Neural progenitor cell (in vitro differentiated cells): ENCODE measurements at regions not wholly inside any gene's neighbourhood (a gene's known extent, or its start where the extent isn't known, plus 50 kb on each side); places are given as distances from the start of the nearest gene placed in this dataset.

ENCODE experiments used
- DNase-seq: peaks from one replicate; pipeline ENCODE4 v3.0.0-alpha.2; 2016; ENCODE audit warnings: low spot score
- H2AFZ ChIP-seq: fragments of 200-600 bp; sonication (generic); replicated peaks from 2 replicates; pipeline ENCODE4 v1.6.1; 2016; ENCODE audit warnings: antibody characterized with exemption
- H3F3A ChIP-seq: fragments of 200-600 bp; sonication (generic); 2 replicates; pipeline ENCODE4 v1.6.1; 2016; ENCODE audit warnings: antibody characterized with exemption, low read depth
- H3K27ac ChIP-seq: fragments of 200-600 bp; sonication (generic); 2 replicates; pipeline ENCODE4 v1.5.1; 2016; ENCODE audit warnings: mild to moderate bottlenecking
- H3K27me3 ChIP-seq: fragments of 200-600 bp; sonication (generic); 2 replicates; pipeline ENCODE4 v1.6.1; 2016; ENCODE audit warnings: mild to moderate bottlenecking, moderate library complexity
- H3K36me3 ChIP-seq: fragments of 200-600 bp; sonication (generic); 2 replicates; pipeline ENCODE4 v1.5.1; 2016
- H3K4me1 ChIP-seq: fragments of 200-600 bp; sonication (generic); 2 replicates; pipeline ENCODE4 v1.6.1; 2016; ENCODE audit warnings: mixed run types
- H3K4me2 ChIP-seq: fragments of 200-600 bp; sonication (generic); 2 replicates; pipeline ENCODE4 v1.6.1; 2016
- H3K4me3 ChIP-seq: fragments of 200-600 bp; sonication (generic); 2 replicates; pipeline ENCODE4 v1.5.1; 2016
- H3K79me2 ChIP-seq: fragments of 200-600 bp; sonication (generic); 2 replicates; pipeline ENCODE4 v1.6.1; 2016; ENCODE audit warnings: low read depth
- H3K9ac ChIP-seq: fragments of 200-600 bp; sonication (generic); 2 replicates; pipeline ENCODE4 v1.6.1; 2016
- H3K9me3 ChIP-seq: fragments of 200-600 bp; sonication (generic); 2 replicates; pipeline ENCODE4 v1.5.1; 2016; ENCODE audit warnings: low read depth
- H4K20me1 ChIP-seq: fragments of 200-600 bp; sonication (generic); 2 replicates; pipeline ENCODE4 v1.6.1; 2016; ENCODE audit warnings: low read depth
- H3K27ac Mint-ChIP-seq: 3 replicates; pipeline ENCODE4 v1.8.0; 2021; ENCODE audit warnings: mixed read lengths
- H3K27me3 Mint-ChIP-seq: 2 replicates; pipeline ENCODE4 v1.8.0; 2022; ENCODE audit warnings: low read depth, mild to moderate bottlenecking, inconsistent platforms, moderate library complexity, mixed read lengths; ENCODE audit not compliant: insufficient read depth
- H3K36me3 Mint-ChIP-seq: 3 replicates; pipeline ENCODE4 v1.8.0; 2021; ENCODE audit warnings: mixed read lengths
- H3K4me1 Mint-ChIP-seq: 3 replicates; pipeline ENCODE4 v1.8.0; 2021; ENCODE audit warnings: mixed read lengths
- H3K4me3 Mint-ChIP-seq: 3 replicates; pipeline ENCODE4 v1.8.0; 2021; ENCODE audit warnings: mild to moderate bottlenecking, moderate library complexity, mixed read lengths
- H3K9me3 Mint-ChIP-seq: 3 replicates; pipeline ENCODE4 v1.8.0; 2020; ENCODE audit warnings: mixed read lengths
- EZH2 ChIP-seq: fragments of 200-600 bp; sonication (generic); IDR thresholded peaks from 2 replicates; pipeline ENCODE4 v1.6.1; 2017; ENCODE audit warnings: antibody characterized with exemption, mild to moderate bottlenecking, moderate library complexity
- EZH2phosphoT487 ChIP-seq: fragments of 200-600 bp; sonication (generic); IDR thresholded peaks from 2 replicates; pipeline ENCODE4 v1.6.1; 2017; ENCODE audit warnings: antibody characterized with exemption
- TF ChIP-seq, protein P1 (sequence below): fragments of 200-600 bp; sonication (generic); IDR thresholded peaks from 2 replicates; pipeline ENCODE4 v1.5.1; 2017; ENCODE audit warnings: antibody characterized with exemption, mild to moderate bottlenecking

DNA sequence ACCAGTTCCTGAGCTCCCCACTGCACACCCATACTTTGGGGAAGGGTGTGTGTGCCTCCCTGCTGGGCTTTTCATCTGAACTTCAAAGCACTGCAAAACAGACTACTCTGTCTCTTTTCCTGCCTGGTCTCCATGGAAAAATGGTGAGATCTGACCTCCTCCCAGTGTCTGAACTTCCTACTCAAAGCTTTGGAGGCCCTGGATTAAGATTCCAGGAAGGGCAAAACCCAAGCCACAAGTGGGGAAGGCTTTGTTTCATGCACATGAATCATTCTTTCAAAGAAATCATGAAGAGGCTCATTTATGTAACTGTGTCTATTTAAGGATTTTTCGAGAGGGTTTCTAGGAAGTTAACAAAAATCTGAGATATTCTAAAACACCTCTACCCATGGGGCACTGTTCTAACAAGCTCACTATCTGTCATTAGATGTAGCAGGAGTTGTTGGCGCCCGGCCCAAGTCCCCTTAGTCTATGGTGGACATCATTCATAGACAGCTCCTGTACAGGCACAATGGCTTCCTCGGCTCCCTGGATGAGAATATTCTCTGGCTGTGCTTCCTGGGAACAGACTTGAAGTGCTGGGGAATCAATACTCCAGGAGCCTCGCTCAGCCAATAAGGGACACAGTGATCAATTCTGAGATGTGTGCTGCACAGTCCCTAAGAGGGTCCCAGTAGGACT, 224.0 kb downstream of the KTN1 start:
- peaks cover 4% of the 10 kb centered on the region for H3F3A ChIP-seq
- Mint-ChIP-seq H3K36me3 (no peaks in the 10 kb centered on the region), H3K27ac (peak overlapping the region; percentile 87), H3K27me3 (peaks cover 9% of the 10 kb centered on the region), H3K4me3 (no peak overlapping the region), H3K4me1 (peaks cover 23% of the 10 kb centered on the region), H3K9me3 (peaks cover 6% of the 10 kb centered on the region)
- DNase-seq: no peak
- TF ChIP-seq EZH2phosphoT487 (no peak), EZH2 (no peak)
- TF ChIP-seq, protein P1, sequence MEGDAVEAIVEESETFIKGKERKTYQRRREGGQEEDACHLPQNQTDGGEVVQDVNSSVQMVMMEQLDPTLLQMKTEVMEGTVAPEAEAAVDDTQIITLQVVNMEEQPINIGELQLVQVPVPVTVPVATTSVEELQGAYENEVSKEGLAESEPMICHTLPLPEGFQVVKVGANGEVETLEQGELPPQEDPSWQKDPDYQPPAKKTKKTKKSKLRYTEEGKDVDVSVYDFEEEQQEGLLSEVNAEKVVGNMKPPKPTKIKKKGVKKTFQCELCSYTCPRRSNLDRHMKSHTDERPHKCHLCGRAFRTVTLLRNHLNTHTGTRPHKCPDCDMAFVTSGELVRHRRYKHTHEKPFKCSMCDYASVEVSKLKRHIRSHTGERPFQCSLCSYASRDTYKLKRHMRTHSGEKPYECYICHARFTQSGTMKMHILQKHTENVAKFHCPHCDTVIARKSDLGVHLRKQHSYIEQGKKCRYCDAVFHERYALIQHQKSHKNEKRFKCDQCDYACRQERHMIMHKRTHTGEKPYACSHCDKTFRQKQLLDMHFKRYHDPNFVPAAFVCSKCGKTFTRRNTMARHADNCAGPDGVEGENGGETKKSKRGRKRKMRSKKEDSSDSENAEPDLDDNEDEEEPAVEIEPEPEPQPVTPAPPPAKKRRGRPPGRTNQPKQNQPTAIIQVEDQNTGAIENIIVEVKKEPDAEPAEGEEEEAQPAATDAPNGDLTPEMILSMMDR: no peak
- H2AFZ ChIP-seq: no peak overlapping the region
- no peaks in the 10 kb centered on the region for H3K79me2 ChIP-seq
- H4K20me1 ChIP-seq: no peaks in the 10 kb centered on the region
- no peak overlapping the region for H3K9ac ChIP-seq
- no peak overlapping the region for H3K4me3 ChIP-seq
- H3K27me3 ChIP-seq: no peaks in the 10 kb centered on the region
- peaks cover 14% of the 10 kb centered on the region for H3K4me1 ChIP-seq
- no peaks in the 10 kb centered on the region for H3K36me3 ChIP-seq
- H3K9me3 ChIP-seq: no peaks in the 10 kb centered on the region
- no peak overlapping the region for H3K27ac ChIP-seq
- no peak overlapping the region for H3K4me2 ChIP-seq

DNA sequence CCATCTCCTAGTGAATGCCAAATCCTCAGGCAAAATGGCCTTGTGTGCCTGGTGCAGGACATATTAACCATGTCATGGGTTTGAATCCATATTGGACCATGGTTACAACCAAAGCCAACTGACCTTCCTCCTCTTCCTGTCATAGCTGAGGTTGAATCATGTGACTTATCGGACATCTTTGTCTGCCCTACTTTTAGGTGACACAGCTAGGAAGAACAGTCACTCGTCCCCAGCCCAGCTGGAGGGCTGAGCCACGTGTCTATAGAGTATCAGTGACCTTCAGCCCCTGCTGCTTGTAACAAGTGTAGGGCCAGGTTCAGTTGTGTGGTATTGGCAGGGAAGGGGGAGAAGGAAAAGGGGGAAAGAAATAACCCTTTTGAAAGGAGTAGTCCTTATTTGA, 225.2 kb downstream of the KTN1 start:
- Histone ChIP-seq H3K4me1 (peaks cover 4% of the 10 kb centered on the region), H4K20me1 (no peaks in the 10 kb centered on the region), H3F3A (peaks cover 3% of the 10 kb centered on the region), H3K9me3 (no peaks in the 10 kb centered on the region), H2AFZ (no peak overlapping the region), H3K9ac (no peak overlapping the region), H3K27me3 (no peaks in the 10 kb centered on the region), H3K79me2 (no peaks in the 10 kb centered on the region), H3K4me2 (no peak overlapping the region), H3K36me3 (no peaks in the 10 kb centered on the region), H3K4me3 (no peak overlapping the region), H3K27ac (no peak overlapping the region)
- H3K9me3 Mint-ChIP-seq: peaks cover 10% of the 10 kb centered on the region
- peaks cover 6% of the 10 kb centered on the region for H3K27me3 Mint-ChIP-seq
- TF ChIP-seq, protein P1: no peak
- TF ChIP-seq EZH2phosphoT487: no peak
- H3K4me1 Mint-ChIP-seq: peaks cover 17% of the 10 kb centered on the region
- H3K4me3 Mint-ChIP-seq: no peak overlapping the region
- H3K27ac Mint-ChIP-seq: no peak overlapping the region
- no peaks in the 10 kb centered on the region for H3K36me3 Mint-ChIP-seq
- no peak for DNase-seq

DNA sequence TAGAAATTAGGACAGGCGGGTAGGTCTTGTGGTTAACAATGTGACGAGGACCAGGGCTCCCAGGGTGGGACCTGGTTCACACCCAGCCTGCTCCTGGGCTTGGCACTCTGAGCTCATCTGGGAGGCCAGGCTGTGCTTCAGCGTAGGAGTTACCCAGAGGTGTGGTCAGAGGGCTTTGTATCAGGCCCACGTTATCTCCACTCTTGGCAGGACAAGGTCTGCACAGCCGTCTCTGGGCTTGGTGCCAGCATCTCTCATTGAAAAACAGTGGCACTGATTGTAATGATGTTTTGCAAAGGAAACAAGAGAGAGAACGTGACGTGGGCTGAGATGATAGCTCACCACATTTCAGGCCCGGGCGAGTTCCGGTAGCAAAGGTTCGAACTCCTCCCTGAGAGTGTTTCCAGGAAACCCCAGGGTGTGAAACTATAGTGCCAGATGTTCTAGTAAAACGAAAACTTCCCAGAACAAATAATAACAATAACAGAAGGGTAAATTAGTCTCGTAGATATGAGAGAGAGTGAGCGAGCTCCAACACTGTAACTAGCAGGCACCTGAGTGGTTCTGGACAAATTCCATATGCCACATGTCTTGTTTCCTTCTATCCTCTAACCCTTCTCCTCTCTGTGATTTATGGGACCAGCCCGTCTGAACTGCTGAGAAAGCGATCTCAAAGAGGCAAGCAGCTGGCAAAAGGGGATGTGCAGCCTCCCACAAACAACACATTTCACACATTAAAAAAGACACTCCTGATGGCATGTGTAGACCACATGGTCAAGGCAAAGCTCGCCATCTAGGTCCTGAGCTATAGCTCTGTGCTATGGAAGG, 227.3 kb downstream of the KTN1 start:
- H2AFZ ChIP-seq: no peak overlapping the region
- no peak overlapping the region for H3K4me3 Mint-ChIP-seq
- peaks cover 16% of the 10 kb centered on the region for H3K9me3 Mint-ChIP-seq
- peaks cover 6% of the 10 kb centered on the region for H3K27me3 Mint-ChIP-seq
- H3K27ac Mint-ChIP-seq: no peak overlapping the region
- H3K4me2 ChIP-seq: no peak overlapping the region
- H3K4me3 ChIP-seq: no peak overlapping the region
- no peaks in the 10 kb centered on the region for H3F3A ChIP-seq
- no peaks in the 10 kb centered on the region for H3K4me1 ChIP-seq
- peaks cover 16% of the 10 kb centered on the region for H3K4me1 Mint-ChIP-seq
- no peaks in the 10 kb centered on the region for H3K36me3 ChIP-seq
- H3K79me2 ChIP-seq: no peaks in the 10 kb centered on the region
- no peak overlapping the region for H3K27ac ChIP-seq
- H3K9ac ChIP-seq: no peak overlapping the region
- H3K36me3 Mint-ChIP-seq: no peaks in the 10 kb centered on the region
- H4K20me1 ChIP-seq: no peaks in the 10 kb centered on the region
- H3K27me3 ChIP-seq: no peaks in the 10 kb centered on the region
- H3K9me3 ChIP-seq: no peaks in the 10 kb centered on the region
- no peak for DNase-seq
- no peak for TF ChIP-seq EZH2phosphoT487
- no peak for TF ChIP-seq EZH2
- TF ChIP-seq, protein P1: no peak
